Hepatocyte (in vitro differentiated cells): ENCODE measurements at regions not wholly inside any gene's neighbourhood (a gene's known extent, or its start where the extent isn't known, plus 50 kb on each side); places are given as distances from the start of the nearest gene placed in this dataset.

Experiments
- DNase-seq: peaks from one replicate; pipeline ENCODE4 v3.0.0-alpha.2; 2016; ENCODE audit warnings: low spot score
- H2AFZ ChIP-seq: fragments of 200-600 bp; sonication (generic); 2 replicates; pipeline ENCODE4 v1.6.0; 2016; ENCODE audit warnings: antibody characterized with exemption, mild to moderate bottlenecking
- H3K27ac ChIP-seq: fragments of 200-600 bp; sonication (generic); 2 replicates; pipeline ENCODE4 v1.5.1; 2016; ENCODE audit warnings: mild to moderate bottlenecking
- H3K27me3 ChIP-seq: fragments of 200-600 bp; sonication (generic); 2 replicates; pipeline ENCODE4 v1.6.1; 2016
- H3K36me3 ChIP-seq: fragments of 200-600 bp; sonication (generic); replicated peaks from 2 replicates; pipeline ENCODE4 v1.5.1; 2016; ENCODE audit warnings: low read depth; ENCODE audit not compliant: insufficient read depth
- H3K4me1 ChIP-seq: fragments of 200-600 bp; sonication (generic); 2 replicates; pipeline ENCODE4 v1.5.1; 2016; ENCODE audit warnings: mild to moderate bottlenecking, moderate library complexity; ENCODE audit not compliant: insufficient read depth
- H3K4me2 ChIP-seq: fragments of 200-600 bp; sonication (generic); 2 replicates; pipeline ENCODE4 v1.6.0; 2016
- H3K4me3 ChIP-seq: fragments of 200-600 bp; sonication (generic); 2 replicates; pipeline ENCODE4 v1.5.1; 2016; ENCODE audit warnings: mild to moderate bottlenecking
- H3K79me2 ChIP-seq: fragments of 200-600 bp; sonication (generic); 2 replicates; pipeline ENCODE4 v1.6.0; 2017; ENCODE audit warnings: mild to moderate bottlenecking
- H3K9me2 ChIP-seq: fragments of 200-600 bp; sonication (generic); replicated peaks from 2 replicates; pipeline ENCODE4 v1.6.0; 2017; ENCODE audit warnings: mild to moderate bottlenecking; ENCODE audit not compliant: insufficient read depth
- H3K9me3 ChIP-seq: fragments of 200-600 bp; sonication (generic); 2 replicates; pipeline ENCODE4 v1.5.1; 2016; ENCODE audit warnings: low read depth, mild to moderate bottlenecking
- H4K20me1 ChIP-seq: fragments of 200-600 bp; sonication (generic); 2 replicates; pipeline ENCODE4 v1.6.0; 2016; ENCODE audit warnings: mild to moderate bottlenecking; ENCODE audit not compliant: insufficient read depth, poor library complexity, severe bottlenecking
- EZH2 ChIP-seq: fragments of 200-600 bp; sonication (generic); IDR thresholded peaks from 2 replicates; pipeline ENCODE4 v1.6.1; 2016; ENCODE audit warnings: antibody characterized with exemption, mild to moderate bottlenecking, borderline replicate concordance
- EZH2phosphoT487 ChIP-seq: fragments of 200-600 bp; sonication (generic); IDR thresholded peaks from one replicate; pipeline ENCODE4 v1.6.1; 2018; ENCODE audit warnings: antibody characterized with exemption, mild to moderate bottlenecking, low read depth, moderate library complexity; ENCODE audit not compliant: unreplicated experiment, severe bottlenecking
- whole genome bisulfite sequencing: methylation state at CpG from one replicate; pipeline ENCODE4 v1.1.6; 2016; ENCODE audit warnings: low lambda C conversion rate; ENCODE audit errors: missing lambda C conversion rate; 5-methylcytosine and 5-hydroxymethylcytosine counted together
- TF ChIP-seq, protein P1 (sequence below): fragments of 200-600 bp; sonication (generic); IDR thresholded peaks from 2 replicates; pipeline ENCODE4 v1.5.1; 2016; ENCODE audit warnings: antibody characterized with exemption, mild to moderate bottlenecking; ENCODE audit not compliant: poor library complexity

DNA sequence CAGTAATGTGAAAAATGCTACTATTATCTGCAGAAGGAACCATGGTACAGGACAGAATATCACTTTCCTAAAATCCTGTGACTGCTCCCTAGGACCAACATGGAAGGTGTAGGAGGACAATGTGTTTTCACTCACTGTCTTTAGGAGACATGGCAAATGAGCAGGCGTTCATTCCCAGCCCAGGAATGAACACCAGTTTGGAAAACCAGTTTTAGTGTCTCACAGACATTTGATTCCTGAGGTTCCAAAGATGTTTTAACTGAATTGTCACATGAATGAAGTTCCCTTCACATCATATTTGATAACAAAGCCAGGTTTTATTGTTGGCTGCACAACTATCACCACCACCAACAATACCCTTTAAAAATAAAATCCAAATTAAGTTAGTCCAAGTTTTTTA, 178.2 kb downstream of the ENC1 start:
- Histone ChIP-seq H3K36me3 (no peaks in the 10 kb centered on the region), H4K20me1 (no peaks in the 10 kb centered on the region), H3K4me2 (no peak overlapping the region), H3K4me3 (no peak overlapping the region), H2AFZ (no peak overlapping the region), H3K9me3 (no peaks in the 10 kb centered on the region), H3K79me2 (no peaks in the 10 kb centered on the region), H3K4me1 (peaks cover 7% of the 10 kb centered on the region), H3K27me3 (no peaks in the 10 kb centered on the region), H3K27ac (no peak overlapping the region), H3K9me2 (no peaks in the 10 kb centered on the region)
- DNase-seq: no peak
- TF ChIP-seq, protein P1, sequence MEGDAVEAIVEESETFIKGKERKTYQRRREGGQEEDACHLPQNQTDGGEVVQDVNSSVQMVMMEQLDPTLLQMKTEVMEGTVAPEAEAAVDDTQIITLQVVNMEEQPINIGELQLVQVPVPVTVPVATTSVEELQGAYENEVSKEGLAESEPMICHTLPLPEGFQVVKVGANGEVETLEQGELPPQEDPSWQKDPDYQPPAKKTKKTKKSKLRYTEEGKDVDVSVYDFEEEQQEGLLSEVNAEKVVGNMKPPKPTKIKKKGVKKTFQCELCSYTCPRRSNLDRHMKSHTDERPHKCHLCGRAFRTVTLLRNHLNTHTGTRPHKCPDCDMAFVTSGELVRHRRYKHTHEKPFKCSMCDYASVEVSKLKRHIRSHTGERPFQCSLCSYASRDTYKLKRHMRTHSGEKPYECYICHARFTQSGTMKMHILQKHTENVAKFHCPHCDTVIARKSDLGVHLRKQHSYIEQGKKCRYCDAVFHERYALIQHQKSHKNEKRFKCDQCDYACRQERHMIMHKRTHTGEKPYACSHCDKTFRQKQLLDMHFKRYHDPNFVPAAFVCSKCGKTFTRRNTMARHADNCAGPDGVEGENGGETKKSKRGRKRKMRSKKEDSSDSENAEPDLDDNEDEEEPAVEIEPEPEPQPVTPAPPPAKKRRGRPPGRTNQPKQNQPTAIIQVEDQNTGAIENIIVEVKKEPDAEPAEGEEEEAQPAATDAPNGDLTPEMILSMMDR: no peak
- no peak for TF ChIP-seq EZH2
- TF ChIP-seq EZH2phosphoT487: no peak
- 75% methylated on average over 1 of the region's 1 CpG for WGBS

DNA sequence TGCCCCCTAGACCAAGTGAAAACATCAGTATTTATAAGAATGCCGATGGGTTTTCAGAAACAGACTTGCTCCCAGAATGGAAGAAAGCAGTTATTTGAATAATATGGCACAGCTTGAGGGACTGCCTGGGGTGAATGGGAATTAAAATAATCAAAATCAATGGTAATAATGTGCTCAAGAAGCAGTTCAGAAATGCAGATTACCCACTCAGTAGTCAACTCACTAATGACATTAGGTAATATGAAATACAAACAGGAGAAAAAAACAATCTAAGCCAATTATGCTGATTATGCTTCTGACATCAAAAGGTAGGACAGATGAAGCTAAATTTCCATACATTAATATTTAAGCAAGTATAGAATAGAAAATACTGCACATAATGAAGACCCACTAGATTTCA, 179.3 kb downstream of the ENC1 start:
- 94% methylated on average over 1 of the region's 1 CpG for WGBS
- no peaks in the 10 kb centered on the region for H3K79me2 ChIP-seq
- no peaks in the 10 kb centered on the region for H4K20me1 ChIP-seq
- no peaks in the 10 kb centered on the region for H3K27me3 ChIP-seq
- peaks cover 7% of the 10 kb centered on the region for H3K4me1 ChIP-seq
- H3K9me3 ChIP-seq: no peaks in the 10 kb centered on the region
- H3K4me3 ChIP-seq: no peak overlapping the region
- no peaks in the 10 kb centered on the region for H3K36me3 ChIP-seq
- H3K27ac ChIP-seq: no peak overlapping the region
- H2AFZ ChIP-seq: no peak overlapping the region
- DNase-seq: no peak
- H3K9me2 ChIP-seq: no peaks in the 10 kb centered on the region
- H3K4me2 ChIP-seq: no peak overlapping the region
- no peak for TF ChIP-seq EZH2phosphoT487
- TF ChIP-seq, protein P1: no peak
- no peak for TF ChIP-seq EZH2

DNA sequence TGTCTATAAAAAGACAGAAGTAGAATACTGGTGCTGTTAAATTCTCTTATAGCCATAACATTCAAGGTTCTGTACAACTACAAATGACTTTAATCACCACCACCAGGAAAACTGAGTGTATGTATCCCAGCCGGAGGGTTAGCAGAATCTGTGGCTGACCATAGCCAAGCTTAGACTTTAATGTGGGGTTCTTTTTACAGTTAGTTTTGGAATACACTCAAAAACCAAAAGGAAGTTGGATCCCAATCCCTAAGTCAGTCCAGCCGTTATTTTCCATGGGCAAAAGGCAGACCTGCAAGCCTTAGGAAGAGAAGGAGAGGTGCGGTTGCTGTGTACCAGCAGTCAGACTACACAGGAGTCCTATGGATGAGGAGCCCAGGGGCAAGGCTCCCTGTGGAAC, 179.8 kb downstream of the ENC1 start:
- Histone ChIP-seq H4K20me1 (no peaks in the 10 kb centered on the region), H3K4me3 (no peak overlapping the region), H3K4me2 (no peak overlapping the region), H3K9me2 (no peaks in the 10 kb centered on the region), H3K36me3 (no peaks in the 10 kb centered on the region), H3K27ac (no peak overlapping the region), H2AFZ (no peak overlapping the region), H3K79me2 (no peaks in the 10 kb centered on the region), H3K27me3 (no peaks in the 10 kb centered on the region), H3K9me3 (no peaks in the 10 kb centered on the region), H3K4me1 (peaks cover 7% of the 10 kb centered on the region)
- TF ChIP-seq, protein P1: no peak
- TF ChIP-seq EZH2phosphoT487 (no peak), EZH2 (no peak)
- WGBS: 73% methylated on average over 3 of the region's 3 CpGs
- no peak for DNase-seq

DNA sequence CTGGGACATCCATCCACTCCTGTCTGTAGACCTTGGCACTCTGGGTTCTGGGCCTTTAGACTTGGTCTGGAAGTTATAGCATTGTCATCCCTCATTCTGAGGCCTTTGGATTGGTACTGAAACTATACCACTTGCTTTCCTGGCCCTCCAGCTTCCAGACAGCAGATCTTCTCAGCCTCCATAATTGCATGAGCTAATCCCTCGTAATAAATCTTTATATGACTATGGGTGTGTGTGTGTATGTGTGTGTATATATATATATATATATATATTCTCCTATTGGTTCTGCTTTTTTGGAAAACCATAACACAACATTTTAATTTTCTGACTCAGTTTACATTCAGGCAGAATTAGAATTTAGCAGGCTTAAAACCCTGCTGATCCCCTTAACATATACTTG, 180.5 kb downstream of the ENC1 start:
- H3K9me3 ChIP-seq: no peaks in the 10 kb centered on the region
- no peak overlapping the region for H3K4me2 ChIP-seq
- no peaks in the 10 kb centered on the region for H3K27me3 ChIP-seq

More for the DNA sequence above, 180.5 kb downstream of the ENC1 start:
- Histone ChIP-seq H3K79me2 (no peaks in the 10 kb centered on the region), H3K9me2 (no peaks in the 10 kb centered on the region), H3K27ac (no peak overlapping the region), H2AFZ (no peak overlapping the region), H3K4me1 (peaks cover 7% of the 10 kb centered on the region), H3K4me3 (no peak overlapping the region), H4K20me1 (no peaks in the 10 kb centered on the region), H3K36me3 (no peaks in the 10 kb centered on the region)
- TF ChIP-seq, protein P1: no peak
- TF ChIP-seq EZH2: no peak
- TF ChIP-seq EZH2phosphoT487: no peak
- WGBS: 79% methylated on average over 1 of the region's 1 CpG
- DNase-seq: no peak
